ENCODE measurements at regions not wholly inside any gene's neighbourhood (a gene's known extent, or its start where the extent isn't known, plus 50 kb on each side); places are given as distances from the start of the nearest gene placed in this dataset.
"Not testable (repeated sequence)": the region's sequence is repeated elsewhere in the genome, so short reads cannot be mapped to it uniquely, and the experiment has no call there.

GRCh38 chr16:17743578-17743977 lies 272.8 kb upstream of the XYLT1 start:
- TF ChIP-seq CTCF (conservative IDR thresholded peaks at IDR 0.05; ENCODE audit: low read depth, low read length): no peak
- DNase-seq (ENCODE audit: low read depth): no peak
- no peak overlapping the region for H3K4me3 ChIP-seq (ENCODE audit: low read length)

- DNase-seq (ENCODE audit: low read depth): no peak
- TF ChIP-seq CTCF (conservative IDR thresholded peaks at IDR 0.05; ENCODE audit: low read depth, low read length): no peak
- no peak overlapping the region for H3K4me3 ChIP-seq (ENCODE audit: low read length)
Measured at GRCh38 chr16:17743158-17743557, 272.4 kb upstream of the XYLT1 start.

- not testable (repeated sequence) for H3K4me3 ChIP-seq (ENCODE audit: low read length)
Measured at GRCh38 chr16:17735099-17735498, 264.3 kb upstream of the XYLT1 start.

GRCh38 chr16:17729820-17730219 lies 259.1 kb upstream of the XYLT1 start:
- H3K4me3 ChIP-seq (ENCODE audit: low read length): no peak overlapping the region
- no peak for TF ChIP-seq CTCF (conservative IDR thresholded peaks at IDR 0.05; ENCODE audit: low read depth, low read length)
- DNase-seq (ENCODE audit: low read depth): no peak

More at GRCh38 chr16:17735099-17735498, 264.3 kb upstream of the XYLT1 start:
- DNase-seq (ENCODE audit: low read depth): not testable (repeated sequence)

- no peak overlapping the region for H3K4me3 ChIP-seq (ENCODE audit: low read length)
- no peak for TF ChIP-seq CTCF (conservative IDR thresholded peaks at IDR 0.05; ENCODE audit: low read depth, low read length)
- DNase-seq (ENCODE audit: low read depth): no peak
Measured at GRCh38 chr16:17728196-17728595, 257.4 kb upstream of the XYLT1 start.

- TF ChIP-seq CTCF (conservative IDR thresholded peaks at IDR 0.05; ENCODE audit: low read depth, low read length): no peak
- DNase-seq (ENCODE audit: low read depth): no peak
- H3K4me3 ChIP-seq (ENCODE audit: low read length): no peak overlapping the region
Measured at GRCh38 chr16:17724242-17724898, 253.6 kb upstream of the XYLT1 start.

- H3K4me3 ChIP-seq (ENCODE audit: low read length): no peak overlapping the region
- TF ChIP-seq CTCF (conservative IDR thresholded peaks at IDR 0.05; ENCODE audit: low read depth, low read length): no peak
- no peak for DNase-seq (ENCODE audit: low read depth)
Measured at GRCh38 chr16:17723531-17724134, 252.9 kb upstream of the XYLT1 start.
